Smooth muscle cell (in vitro differentiated cells): ENCODE measurements at regions not wholly inside any gene's neighbourhood (a gene's known extent, or its start where the extent isn't known, plus 50 kb on each side); places are given as distances from the start of the nearest gene placed in this dataset.

Source experiments
- DNase-seq: peaks from one replicate; lab custom pipeline; 2025; ENCODE audit not compliant: unreplicated experiment; lab: John Stamatoyannopoulos, UW
- H2AFZ ChIP-seq: fragments of 200-600 bp; sonication (generic); 2 replicates; pipeline ENCODE4 v1.6.0; 2016; ENCODE audit warnings: antibody characterized with exemption, low read depth, mild to moderate bottlenecking
- H3F3A ChIP-seq: fragments of 200-600 bp; sonication (generic); 2 replicates; pipeline ENCODE4 v1.6.0; 2017; ENCODE audit warnings: antibody characterized with exemption, low read depth
- H3K27ac ChIP-seq: fragments of 200-600 bp; sonication (generic); 2 replicates; pipeline ENCODE4 v1.5.1; 2016; ENCODE audit warnings: low read depth, mild to moderate bottlenecking
- H3K27me3 ChIP-seq: fragments of 200-600 bp; sonication (generic); 2 replicates; pipeline ENCODE4 v1.6.1; 2016; ENCODE audit warnings: low read depth, mild to moderate bottlenecking
- H3K36me3 ChIP-seq: fragments of 200-600 bp; sonication (generic); 2 replicates; pipeline ENCODE4 v1.5.1; 2016; ENCODE audit warnings: low read depth
- H3K4me1 ChIP-seq: fragments of 200-600 bp; sonication (generic); 2 replicates; pipeline ENCODE4 v1.5.1; 2016; ENCODE audit warnings: low read depth
- H3K4me2 ChIP-seq: fragments of 200-600 bp; sonication (generic); 2 replicates; pipeline ENCODE4 v1.6.0; 2016; ENCODE audit warnings: mild to moderate bottlenecking
- H3K4me3 ChIP-seq: fragments of 200-600 bp; sonication (generic); 2 replicates; pipeline ENCODE4 v1.5.1; 2016; ENCODE audit warnings: mild to moderate bottlenecking
- H3K79me2 ChIP-seq: fragments of 200-600 bp; sonication (generic); 2 replicates; pipeline ENCODE4 v1.6.0; 2016; ENCODE audit warnings: low read depth, mild to moderate bottlenecking
- H3K9ac ChIP-seq: fragments of 200-600 bp; sonication (generic); 2 replicates; pipeline ENCODE4 v1.6.0; 2016; ENCODE audit warnings: low read depth
- H3K9me3 ChIP-seq: fragments of 200-600 bp; sonication (generic); replicated peaks from 2 replicates; pipeline ENCODE4 v1.5.1; 2016; ENCODE audit warnings: low read depth
- H4K20me1 ChIP-seq: fragments of 200-600 bp; sonication (generic); 2 replicates; pipeline ENCODE4 v1.6.0; 2016; ENCODE audit warnings: low read depth
- CTCF ChIP-seq: fragments of 200-600 bp; sonication (generic); IDR thresholded peaks from 2 replicates; pipeline ENCODE4 v1.5.1; 2017; ENCODE audit warnings: borderline replicate concordance, mild to moderate bottlenecking, antibody characterized with exemption; ENCODE audit not compliant: insufficient read depth, poor library complexity, severe bottlenecking
- WGBS: methylation state at CpG from one replicate; pipeline ENCODE4 v1.1.7; 2016; ENCODE audit warnings: low lambda C conversion rate; 5-methylcytosine and 5-hydroxymethylcytosine counted together

- Histone ChIP-seq H3K27ac (no peak overlapping the region), H2AFZ (no peak overlapping the region), H3K9me3 (no peaks in the 10 kb centered on the region), H3K27me3 (no peaks in the 10 kb centered on the region), H3K36me3 (no peaks in the 10 kb centered on the region), H3K79me2 (no peaks in the 10 kb centered on the region), H3F3A (no peaks in the 10 kb centered on the region), H4K20me1 (no peaks in the 10 kb centered on the region), H3K4me3 (no peak overlapping the region), H3K4me1 (peaks cover 32% of the 10 kb centered on the region), H3K9ac (no peak overlapping the region), H3K4me2 (no peak overlapping the region)
- 80% methylated on average over 5 of the region's 5 CpGs for WGBS
- no peak for DNase-seq
- TF ChIP-seq CTCF, result no peak
These were observed 58.5 kb upstream of the CCDC167 start for GRCh38 chr6:37558168-37558567.

- WGBS, result 77% methylated on average over 8 of the region's 8 CpGs
- H3F3A ChIP-seq, result no peaks in the 10 kb centered on the region
- no peaks in the 10 kb centered on the region for H3K79me2 ChIP-seq
- no peak overlapping the region for H2AFZ ChIP-seq
- TF ChIP-seq CTCF, result no peak
- no peak overlapping the region for H3K4me2 ChIP-seq
- peaks cover 32% of the 10 kb centered on the region for H3K4me1 ChIP-seq
- no peak overlapping the region for H3K9ac ChIP-seq
- no peaks in the 10 kb centered on the region for H3K36me3 ChIP-seq
- no peak for DNase-seq
- no peaks in the 10 kb centered on the region for H3K27me3 ChIP-seq
- no peaks in the 10 kb centered on the region for H4K20me1 ChIP-seq
- no peak overlapping the region for H3K4me3 ChIP-seq
- no peaks in the 10 kb centered on the region for H3K9me3 ChIP-seq
- no peak overlapping the region for H3K27ac ChIP-seq
These were observed 58.0 kb upstream of the CCDC167 start for GRCh38 chr6:37557645-37558114.

- WGBS, result 81% methylated on average over 15 of the region's 15 CpGs
- H2AFZ ChIP-seq, result no peak overlapping the region
- no peak overlapping the region for H3K27ac ChIP-seq
- no peaks in the 10 kb centered on the region for H4K20me1 ChIP-seq
- no peaks in the 10 kb centered on the region for H3F3A ChIP-seq
- H3K79me2 ChIP-seq, result no peaks in the 10 kb centered on the region
- H3K4me2 ChIP-seq, result no peak overlapping the region
- no peak for DNase-seq
- H3K4me3 ChIP-seq, result no peak overlapping the region
- no peak overlapping the region for H3K9ac ChIP-seq
- peaks cover 29% of the 10 kb centered on the region for H3K4me1 ChIP-seq
- H3K9me3 ChIP-seq, result no peaks in the 10 kb centered on the region
- H3K27me3 ChIP-seq, result no peaks in the 10 kb centered on the region
- no peaks in the 10 kb centered on the region for H3K36me3 ChIP-seq
- TF ChIP-seq CTCF, result no peak
These were observed 57.4 kb upstream of the CCDC167 start for GRCh38 chr6:37556881-37557644.
